NCI-H82 treated with DMSO at 0.1 percent for 48 hours (cell line): ENCODE measurements at regions not wholly inside any gene's neighbourhood (a gene's known extent, or its start where the extent isn't known, plus 50 kb on each side); places are given as distances from the start of the nearest gene placed in this dataset.

Experiments
- DNase-seq: peaks from one replicate; lab custom pipeline; 2025; ENCODE audit not compliant: unreplicated experiment; lab: John Stamatoyannopoulos, UW

GRCh38 chr17:13405807-13406206, 195.9 kb downstream of the HS3ST3A1 start:
- DNase-seq = no peak

DNA sequence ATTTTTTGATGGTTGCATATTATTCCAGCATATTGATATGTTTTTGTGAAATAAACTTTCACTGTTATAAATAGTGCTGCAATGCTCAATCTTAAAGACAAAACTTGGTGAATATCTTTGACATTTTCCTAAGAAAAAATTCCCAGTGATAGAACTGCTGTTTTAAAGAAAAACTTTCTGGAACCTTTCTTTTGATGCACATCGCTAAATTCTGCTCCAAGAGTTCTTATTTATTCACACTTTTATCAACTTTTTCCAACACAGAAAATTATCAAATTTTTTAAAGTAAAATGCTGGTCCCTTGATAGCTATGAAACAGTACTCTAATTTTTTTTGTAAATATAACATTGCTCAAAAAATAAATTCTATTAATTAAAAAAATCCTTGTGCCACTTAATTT, 196.6 kb downstream of the HS3ST3A1 start:
- DNase-seq = no peak

DNA sequence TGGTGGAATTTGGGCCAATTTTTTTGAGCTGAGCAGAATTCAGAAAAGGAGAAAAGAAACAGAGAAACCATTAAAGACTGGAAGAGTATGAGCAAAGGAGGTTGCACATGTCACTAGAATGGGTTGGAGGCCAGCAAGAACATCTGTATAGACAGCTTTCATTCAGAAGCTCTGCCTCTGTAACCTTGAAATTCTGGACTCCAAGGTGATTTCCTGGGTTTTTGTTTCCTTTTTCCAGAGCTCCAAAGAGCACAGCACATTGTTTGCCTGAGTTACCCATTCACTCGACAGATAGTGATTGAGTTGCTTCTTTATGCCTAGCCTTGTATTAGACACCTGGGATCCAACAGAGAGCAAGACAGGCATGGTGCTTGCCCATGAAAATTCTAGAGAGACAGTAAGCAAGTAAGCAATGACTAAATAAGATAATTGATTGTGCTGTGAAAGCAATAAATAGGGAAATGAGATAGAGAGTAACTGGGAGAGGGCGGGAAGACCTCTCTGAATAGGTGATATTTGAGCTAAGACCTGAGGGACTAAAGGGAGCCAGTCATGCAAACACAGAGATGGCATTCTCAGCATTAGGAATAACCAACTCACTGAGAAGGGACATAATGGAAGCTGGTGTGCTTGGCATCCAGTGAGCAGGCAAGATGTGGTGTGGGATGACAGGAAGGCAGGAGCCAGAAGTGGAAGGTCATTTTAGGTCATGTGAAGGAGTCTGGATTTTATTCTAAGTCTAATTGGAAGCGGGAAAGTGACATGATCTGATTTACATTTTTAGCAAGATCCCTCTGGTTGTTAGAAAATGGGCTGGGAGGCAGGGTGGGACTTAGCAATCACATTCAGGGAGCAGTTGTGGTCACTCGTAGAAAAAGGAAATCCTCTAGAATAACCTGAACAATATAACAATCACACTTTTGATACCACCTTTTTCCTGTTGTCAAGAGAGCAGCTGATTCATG, 197.5 kb downstream of the HS3ST3A1 start:
- DNase-seq = no peak

GRCh38 chr17:13400491-13400890, 201.2 kb downstream of the HS3ST3A1 start:
- DNase-seq = no peak

DNA sequence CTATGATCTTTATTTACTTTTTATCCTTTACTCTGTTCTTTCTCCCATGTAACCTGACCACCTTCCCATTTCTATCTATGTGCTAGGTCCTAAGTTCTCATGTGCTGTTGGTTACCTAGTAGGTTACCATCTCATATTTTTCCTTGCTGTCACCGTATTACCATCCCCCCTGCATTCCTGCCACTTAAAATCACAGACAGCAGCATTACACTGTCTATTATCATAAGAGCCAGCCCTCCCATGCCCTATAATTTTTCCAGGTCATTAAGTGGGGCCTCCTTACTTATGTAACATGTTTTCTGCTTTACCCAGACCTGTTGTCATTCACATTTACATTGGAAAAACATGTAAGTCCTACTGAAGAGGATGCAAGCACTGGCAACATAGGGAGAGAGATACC, 202.9 kb downstream of the HS3ST3A1 start:
- no peak for DNase-seq

GRCh38 chr17:13398091-13398490, 203.6 kb downstream of the HS3ST3A1 start:
- DNase-seq = no peak

- DNase-seq = no peak
These were observed 205.9 kb downstream of the HS3ST3A1 start for GRCh38 chr17:13395862-13396261.

DNA sequence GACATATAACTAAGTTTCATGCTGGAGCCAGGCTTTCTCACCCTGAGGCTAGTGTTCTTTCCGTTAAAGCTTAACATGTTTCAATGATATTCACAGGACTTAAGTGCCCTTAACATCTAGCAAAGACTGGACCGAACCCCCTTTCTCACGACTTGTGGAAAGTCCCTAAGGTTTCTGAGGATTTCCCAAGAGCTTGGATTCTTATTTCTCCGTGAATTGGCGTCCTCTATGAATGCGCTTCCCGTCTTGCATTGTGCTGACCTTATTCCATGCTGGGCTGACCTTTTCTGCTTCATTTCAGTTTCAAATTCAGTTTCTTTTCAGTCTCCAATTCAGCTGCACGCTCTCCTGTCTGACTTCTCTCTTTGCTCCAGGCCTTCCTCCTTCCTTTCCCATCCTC, 206.4 kb downstream of the HS3ST3A1 start:
- DNase-seq = no peak

DNA sequence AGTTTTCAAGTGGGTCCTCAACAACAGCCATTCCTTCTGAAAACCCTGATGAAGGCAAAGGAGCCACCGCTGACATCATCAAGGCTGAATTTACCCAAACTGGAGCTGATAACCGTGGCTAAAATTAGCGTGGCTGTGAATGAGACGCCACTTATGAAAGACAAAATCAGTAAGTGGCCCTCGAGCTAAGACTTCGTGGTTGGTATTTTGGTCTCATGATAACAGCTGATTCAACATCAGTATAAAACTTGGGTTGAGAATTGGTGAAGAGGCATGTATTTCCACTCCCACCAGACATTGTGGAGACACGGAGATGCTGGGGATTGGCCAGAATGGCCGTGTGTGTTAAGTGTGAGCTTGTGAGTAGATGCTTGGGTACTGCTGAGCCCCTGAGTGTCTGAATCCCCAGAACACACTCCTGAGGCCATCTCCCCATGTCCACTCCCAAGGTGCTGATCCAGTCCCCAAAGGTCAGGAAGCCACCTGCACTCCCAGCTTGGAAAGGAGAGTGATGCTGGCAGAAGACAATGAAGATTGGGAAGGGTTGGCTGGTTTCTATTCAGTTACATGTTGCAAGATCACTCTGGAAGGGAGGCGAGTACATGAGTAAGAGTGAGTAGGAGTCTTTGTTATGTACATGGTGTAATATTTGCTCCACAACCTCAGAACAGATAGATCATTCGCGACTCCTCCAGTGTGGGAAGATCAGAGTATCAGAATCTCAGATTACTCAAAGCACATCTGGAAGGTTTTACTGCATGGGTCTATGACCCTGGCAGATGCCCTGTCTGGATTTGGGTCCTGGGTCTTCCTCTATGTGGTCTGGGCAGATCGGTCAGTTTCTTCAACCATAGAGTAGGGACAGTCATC, 207.7 kb downstream of the HS3ST3A1 start:
- DNase-seq = no peak

- DNase-seq = no peak
These were observed 213.8 kb downstream of the HS3ST3A1 start for GRCh38 chr17:13387952-13388351.

- DNase-seq = no peak
These were observed 214.5 kb downstream of the HS3ST3A1 start for GRCh38 chr17:13387236-13387635.

DNA sequence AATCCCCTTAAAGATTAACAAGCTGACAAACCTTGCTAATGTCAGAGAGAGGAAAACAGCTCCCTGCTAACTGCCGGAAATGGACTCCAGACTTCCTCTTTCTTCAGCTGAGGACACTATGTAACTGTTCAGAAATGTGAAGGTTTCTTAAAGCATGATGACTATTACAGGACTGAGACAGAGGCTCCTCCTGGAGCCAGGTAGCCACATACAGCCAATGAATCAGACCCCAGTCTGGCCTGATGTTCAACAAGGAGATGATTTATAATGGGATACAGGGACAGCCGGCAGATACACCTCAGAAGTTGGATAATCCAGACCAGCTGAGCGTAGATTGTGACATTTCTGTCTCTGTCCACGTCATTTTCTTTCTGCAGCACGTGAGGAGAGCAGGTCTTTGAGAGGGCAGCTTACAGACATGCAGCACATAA, 216.2 kb downstream of the HS3ST3A1 start:
- DNase-seq = no peak

GRCh38 chr17:13384626-13385025, 217.1 kb downstream of the HS3ST3A1 start:
- no peak for DNase-seq

DNA sequence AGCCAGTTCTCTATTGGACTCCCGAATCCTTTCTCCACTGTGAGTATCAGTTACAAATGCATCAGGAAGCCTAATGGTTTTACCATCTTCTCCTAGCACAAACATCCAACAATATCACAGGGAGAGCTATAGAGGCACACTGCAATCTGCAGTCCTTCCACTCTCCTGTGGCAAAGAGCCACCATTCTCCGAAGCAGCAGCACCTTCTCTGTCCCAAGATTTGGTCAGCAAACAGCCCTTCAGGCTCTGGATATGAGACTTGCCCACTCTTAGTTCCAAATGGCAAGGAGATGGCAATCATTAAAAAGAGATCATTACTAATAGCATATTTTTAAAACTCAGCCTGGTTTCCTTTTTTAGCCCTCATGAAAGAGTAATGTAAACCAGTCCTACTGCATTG, 223.4 kb downstream of the HS3ST3A1 start:
- no peak for DNase-seq

DNA sequence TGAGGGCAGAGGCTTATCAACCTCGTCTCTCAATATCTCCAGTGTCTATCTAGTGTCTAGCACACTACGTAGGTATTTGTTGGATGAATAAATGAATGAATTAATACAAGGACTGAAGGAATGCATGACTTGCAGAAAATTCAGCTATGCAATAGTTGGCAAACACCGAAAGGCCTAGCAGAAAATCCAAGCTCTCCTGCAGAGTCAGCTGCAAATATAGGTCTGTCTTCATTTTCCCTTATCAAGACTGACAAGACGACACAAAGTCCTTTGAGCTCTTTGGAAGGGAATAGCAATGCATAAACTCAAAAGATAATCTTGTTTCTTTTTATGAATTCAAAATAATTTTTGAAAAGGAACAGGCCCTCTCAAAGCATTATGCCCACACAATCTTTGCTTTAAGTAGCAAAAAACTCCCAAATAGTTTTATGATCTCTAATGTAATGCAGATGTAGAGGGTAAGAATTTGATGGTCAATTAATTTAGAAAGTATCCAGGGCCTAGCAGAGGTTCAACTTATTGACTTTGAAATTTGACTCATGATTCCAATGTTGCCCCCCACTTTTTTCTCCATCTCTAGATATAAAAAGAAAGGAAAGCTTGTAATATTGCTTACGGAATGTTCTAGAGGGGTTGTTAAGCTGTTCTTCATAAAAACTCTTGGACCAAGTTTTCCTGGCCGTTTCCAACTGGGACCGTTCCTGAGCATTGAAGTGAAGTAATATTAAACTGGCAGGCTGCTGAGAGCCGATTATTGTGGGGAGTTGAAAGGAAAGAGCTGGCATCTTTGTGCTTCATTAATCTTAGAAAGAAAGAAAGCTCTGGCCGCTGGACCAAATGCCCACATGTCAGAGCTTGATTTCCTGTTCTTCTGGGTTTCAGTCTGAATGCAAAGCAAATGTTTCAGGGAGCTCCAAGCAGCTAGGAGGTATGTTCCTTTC, 227.3 kb downstream of the HS3ST3A1 start:
- DNase-seq = no peak

GRCh38 chr17:13372432-13372831, 229.3 kb downstream of the HS3ST3A1 start:
- no peak for DNase-seq

DNA sequence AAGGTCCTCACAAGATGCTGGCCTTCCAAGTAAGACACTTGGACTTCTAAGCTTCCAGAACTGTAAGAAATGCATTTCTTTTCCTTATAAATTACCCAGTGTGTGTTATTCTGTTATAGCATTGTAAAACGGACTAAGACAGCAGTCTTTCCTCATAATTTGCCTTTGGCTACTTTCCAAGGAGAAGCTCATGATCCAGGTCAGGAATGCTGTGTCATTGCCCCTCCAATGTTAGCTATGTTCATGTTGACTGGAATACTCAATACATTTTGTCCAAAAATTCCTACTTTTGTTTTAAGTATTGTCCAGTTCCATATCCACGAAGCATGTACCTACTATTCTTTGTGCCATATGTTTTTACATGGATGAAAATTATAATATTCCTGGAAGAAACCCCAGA, 234.6 kb downstream of the HS3ST3A1 start:
- no peak for DNase-seq

GRCh38 chr17:13365331-13365730, 236.4 kb downstream of the HS3ST3A1 start:
- DNase-seq = no peak

DNA sequence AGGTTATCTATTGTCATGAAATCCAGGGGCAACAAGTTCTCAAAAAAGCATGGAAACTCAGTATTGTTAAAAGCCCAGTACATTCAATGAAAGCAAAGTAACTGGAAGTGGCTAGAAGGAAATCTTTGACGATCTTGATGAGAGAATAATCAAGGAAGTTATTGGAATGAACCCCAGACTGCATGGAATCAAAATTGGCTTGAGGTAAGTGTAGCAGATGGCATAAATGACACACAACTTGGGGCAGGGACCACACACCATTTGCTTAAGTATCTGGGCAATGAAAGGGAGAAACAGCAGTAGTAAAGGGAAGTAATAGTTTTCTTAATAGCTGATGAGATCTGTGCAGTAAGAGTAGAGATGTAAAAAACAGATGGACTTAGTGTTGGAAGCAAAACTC, 238.0 kb downstream of the HS3ST3A1 start:
- DNase-seq = no peak

DNA sequence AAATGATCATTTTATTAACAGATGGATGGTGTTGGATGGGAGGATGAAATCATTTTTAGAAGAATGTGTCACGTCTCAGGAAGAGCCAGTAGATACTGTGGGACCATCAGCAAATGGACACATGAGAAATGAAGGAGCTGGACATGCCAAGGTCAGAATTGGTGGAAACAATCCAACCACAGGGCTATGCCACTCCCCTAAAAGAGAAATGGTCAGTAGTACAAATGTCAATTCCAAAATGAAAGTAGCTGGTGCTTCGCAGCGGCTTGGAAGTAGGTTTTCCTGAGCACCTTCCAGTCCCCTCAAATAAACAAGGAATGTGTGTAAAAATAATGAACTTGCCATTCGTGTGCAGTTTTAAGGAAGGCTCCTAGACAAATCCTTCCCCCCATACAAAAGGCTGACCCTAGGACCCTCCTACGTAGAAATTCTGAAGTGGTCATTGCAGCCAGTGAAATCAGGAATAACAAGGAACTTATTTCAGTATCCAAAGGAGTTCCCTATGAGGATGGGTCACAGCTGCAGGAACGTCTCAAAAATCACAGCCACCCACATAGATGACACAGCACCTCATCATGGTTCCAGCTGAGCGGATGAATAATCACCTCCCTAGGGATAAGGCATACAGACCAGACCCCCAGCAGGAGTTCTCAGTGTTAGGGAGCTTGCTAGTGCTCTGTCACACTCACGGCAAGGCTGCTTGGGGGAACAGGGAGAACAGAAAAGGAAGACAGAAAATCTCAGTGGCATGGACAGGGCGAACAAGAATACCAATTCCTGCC, 239.2 kb downstream of the HS3ST3A1 start:
- DNase-seq = no peak
